ENCODE measurements at regions not wholly inside any gene's neighbourhood (a gene's known extent, or its start where the extent isn't known, plus 50 kb on each side); places are given as distances from the start of the nearest gene placed in this dataset.

GRCh38 chr2:12560618-12561017, 156.1 kb upstream of the TRIB2 start:
- TF ChIP-seq MYC (IDR thresholded peaks at IDR 0.05; ENCODE audit: low read depth, low read length) (no peak), CTCF (IDR thresholded peaks at IDR 0.05; ENCODE audit: extremely low read depth in 1 of 2, insufficient read depth in 1 of 2, low read depth in 1 of 2, low read length in 2 of 2) (no peak), MAX (IDR thresholded peaks at IDR 0.05; ENCODE audit: insufficient read depth, insufficient read length) (no peak), POLR2A (IDR thresholded peaks at IDR 0.05; ENCODE audit: low read depth, low read length) (no peak), EZH2 (IDR thresholded peaks at IDR 0.05; ENCODE audit: borderline replicate concordance, low read depth, low read length, severe bottlenecking) (no peak), POLR2AphosphoS5 (IDR thresholded peaks at IDR 0.05; ENCODE audit: insufficient read depth, low read depth, low read length) (no peak), JUN (IDR thresholded peaks at IDR 0.05; ENCODE audit: borderline replicate concordance, insufficient read depth, insufficient read length, low read depth) (no peak), FOS (IDR thresholded peaks at IDR 0.05; ENCODE audit: borderline replicate concordance, insufficient read depth, low read length) (no peak)

All from endothelial cell of umbilical vein (primary cell).